HG03196 (cell line): ENCODE measurements at regions not wholly inside any gene's neighbourhood (a gene's known extent, or its start where the extent isn't known, plus 50 kb on each side); places are given as distances from the start of the nearest gene placed in this dataset.
A peak's percentile ranks its signal among the peaks of the same experiment; 100 is the strongest.
"Not testable (repeated sequence)": the region's sequence is repeated elsewhere in the genome, so short reads cannot be mapped to it uniquely, and the experiment has no call there.

Source experiments
- ATAC-seq: cut with Tn5 transposase; IDR thresholded peaks from one replicate; pipeline ENCODE4 v1.9.1; 2021; ENCODE audit not compliant: unreplicated experiment

DNA sequence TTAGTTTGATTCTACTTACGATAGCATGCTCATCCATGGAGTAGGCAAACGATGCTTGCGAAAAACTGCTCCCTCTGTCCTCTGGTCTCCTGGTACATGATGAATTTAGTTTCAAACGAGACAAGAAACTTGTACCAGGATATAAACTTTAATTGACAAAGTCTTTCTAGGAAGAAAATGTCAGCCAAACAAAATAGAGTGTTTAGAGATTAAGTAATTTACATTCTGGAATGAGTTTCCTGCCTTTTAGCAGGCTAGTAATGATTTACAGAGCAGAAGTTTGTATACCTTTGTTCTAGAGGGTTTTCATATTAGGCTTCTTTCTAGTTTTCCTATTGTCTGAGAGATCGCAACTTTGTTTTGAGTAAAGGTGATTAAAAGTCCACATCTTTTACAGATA is 206.9 kb downstream of the RPL10L start:
- no peak for ATAC-seq

DNA sequence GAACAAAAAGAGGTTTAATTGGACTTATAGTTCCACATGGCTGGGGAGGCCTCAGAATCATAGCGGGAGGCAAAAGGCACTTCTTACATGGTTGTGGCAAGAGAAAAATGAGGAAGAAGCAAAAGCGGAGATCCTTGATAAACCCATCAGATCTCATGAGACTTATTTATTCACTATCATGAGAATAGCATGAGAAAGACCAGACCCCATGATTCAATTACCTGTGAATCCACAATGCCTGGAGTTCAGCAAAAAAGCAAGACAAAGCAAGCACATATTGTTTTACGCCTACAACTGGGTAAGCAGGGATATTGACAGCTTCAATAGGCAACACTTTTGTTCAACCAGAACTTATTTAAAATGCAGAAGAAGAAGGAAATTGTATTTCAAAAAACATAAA is 218.2 kb downstream of the RPL10L start:
- no peak for ATAC-seq

- ATAC-seq = no peak
Observed at GRCh38 chr14:46432516-46432915, 219.1 kb downstream of the RPL10L start.

DNA sequence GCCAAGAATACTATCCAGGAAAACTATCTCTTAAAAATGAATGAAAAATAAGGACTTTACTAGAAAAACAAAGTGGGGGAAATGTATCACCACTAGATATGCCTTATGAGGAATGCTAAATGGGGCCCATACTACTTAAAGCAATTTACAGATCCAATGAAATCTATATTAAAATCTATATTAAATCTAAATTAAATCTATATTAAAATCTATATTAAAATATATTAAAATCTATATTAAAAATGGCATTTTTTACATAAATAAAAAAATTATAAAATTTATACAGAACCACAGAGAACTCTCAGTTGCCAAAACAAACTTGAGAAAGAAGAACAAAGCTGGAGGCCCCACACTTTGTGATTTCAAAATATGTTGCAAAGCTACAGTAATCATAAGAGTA is 234.5 kb downstream of the RPL10L start:
- no peak for ATAC-seq

GRCh38 chr14:46404865-46405811 is 246.4 kb downstream of the RPL10L start:
- no peak for ATAC-seq

DNA sequence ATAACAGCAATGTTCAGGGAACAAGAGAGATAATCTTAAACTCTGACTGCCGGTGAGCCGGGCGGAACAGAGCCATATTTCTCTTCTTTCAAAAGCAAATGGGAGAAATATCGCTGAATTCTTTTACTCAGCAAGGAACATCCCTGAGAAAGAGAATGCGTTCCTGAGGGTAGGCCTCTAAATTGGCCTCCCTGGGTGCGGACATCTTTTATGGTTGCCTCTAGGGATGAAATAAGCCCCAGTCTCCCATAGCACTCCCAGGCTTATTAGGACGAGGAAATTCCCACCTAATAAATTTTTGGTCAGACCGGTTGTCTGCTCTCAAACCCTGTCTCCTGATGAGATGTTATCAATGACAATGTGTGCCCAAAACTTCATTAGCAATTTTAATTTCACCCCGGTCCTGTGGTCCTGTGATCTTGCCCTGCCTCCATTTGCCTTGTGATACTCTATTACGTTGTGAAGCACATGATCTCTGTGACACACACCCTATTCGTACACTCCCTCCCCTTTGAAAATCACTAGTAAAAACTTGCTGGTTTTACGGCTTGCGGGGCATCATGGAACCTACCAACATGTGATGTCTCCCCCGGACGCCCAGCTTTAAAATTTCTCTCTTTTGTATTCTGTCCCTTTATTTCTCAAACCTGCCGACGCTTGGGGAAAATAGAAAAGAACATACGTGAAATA is 249.4 kb downstream of the RPL10L start:
- ATAC-seq = not testable (repeated sequence)

DNA sequence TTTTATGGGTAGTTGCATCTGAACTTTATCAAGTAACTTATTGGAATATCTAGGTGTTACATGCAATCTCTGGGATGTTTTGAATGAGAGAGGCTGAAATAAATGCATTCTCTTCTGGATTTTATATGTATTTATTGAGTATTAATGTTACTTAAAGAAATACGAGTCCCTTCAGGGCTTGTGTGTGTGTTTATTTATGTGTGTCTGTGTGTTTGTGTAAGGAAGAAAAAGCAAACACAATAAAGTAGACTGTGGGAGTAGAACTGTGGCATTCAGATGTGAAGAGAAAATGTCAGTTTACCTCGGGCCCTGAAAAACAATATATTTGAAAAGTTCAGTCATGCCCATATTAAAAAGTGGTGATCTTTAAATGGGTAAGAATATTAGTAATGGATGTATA is 250.5 kb downstream of the RPL10L start:
- ATAC-seq = no peak

DNA sequence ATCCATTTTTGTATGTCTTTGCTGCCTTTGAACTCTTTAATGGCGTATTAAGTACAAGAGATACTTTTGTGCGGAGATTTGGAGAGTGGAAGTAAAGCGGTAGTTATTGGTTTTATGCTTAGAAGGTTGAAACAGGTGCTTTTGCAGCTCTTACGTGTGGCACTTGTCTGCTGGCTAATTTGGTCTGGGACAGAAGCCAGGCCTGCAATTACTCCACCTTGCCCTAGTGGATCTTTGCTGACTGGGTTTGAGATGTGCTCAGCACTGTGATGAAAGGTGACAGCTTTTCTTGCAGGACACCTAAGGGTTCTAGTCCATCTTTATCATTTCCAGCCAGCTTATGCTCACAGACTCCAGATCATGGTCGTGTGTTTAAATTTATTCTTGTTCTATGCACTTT is 252.5 kb downstream of the RPL10L start:
- ATAC-seq = no peak

DNA sequence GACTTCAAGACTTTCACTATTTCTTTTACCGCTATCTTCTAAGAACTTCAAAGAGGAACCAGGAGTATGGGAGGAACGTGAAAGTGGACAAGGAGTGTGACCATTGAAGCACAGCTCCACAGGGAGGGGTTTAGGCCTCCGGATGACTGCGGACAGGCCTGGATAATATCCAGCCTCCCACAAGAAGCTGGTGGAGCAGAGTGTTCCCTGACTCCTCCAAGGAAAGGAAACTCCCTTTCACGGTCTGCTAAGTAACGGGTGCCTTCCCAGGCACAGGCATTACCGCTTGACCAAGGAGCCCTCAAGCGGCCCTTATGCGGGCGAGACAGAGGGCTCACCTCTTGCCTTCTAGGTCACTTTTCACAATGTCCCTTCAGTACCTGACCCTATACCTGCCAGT is 267.0 kb downstream of the RPL10L start:
- no peak for ATAC-seq

DNA sequence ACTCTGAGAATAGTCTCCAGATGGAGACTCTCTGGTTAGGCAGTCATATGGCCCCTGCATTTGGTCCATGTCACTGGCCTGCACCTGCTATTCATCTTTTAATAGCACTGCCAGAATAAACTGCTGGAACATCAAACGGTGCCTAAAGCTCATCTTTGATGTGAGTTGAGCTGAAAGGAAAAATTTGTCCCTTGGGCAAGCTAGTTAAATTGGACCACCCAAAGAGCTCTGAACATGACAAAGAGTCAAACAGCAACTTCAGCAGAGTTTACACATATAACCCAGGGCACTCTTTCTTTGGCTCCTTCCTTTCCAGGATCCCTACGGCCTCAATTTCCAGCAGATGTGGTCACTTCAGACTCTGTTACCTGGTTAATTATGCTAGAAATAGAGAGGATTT is 269.9 kb downstream of the RPL10L start:
- ATAC-seq = no peak

DNA sequence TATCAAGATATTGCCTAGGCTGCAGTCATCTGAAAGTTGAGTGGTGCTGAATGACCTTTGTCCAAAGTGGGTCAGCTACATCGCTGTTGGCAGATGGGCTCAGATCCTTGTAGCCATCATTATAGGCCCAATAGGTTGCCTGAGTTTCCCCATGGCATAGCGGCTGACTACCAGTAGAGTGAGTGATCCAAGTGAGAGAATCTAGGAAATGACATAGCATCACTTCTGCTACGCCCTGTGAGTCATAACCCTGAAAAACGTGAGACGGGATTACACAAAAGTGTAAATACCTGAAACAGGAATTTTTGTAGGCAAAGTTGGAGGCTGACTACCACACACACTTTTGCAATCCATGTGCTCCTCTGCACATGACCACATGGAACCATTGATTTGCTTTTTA is 273.3 kb downstream of the RPL10L start:
- no peak for ATAC-seq

GRCh38 chr14:46377305-46377704 is 274.3 kb downstream of the RPL10L start:
- ATAC-seq = no peak

GRCh38 chr14:46369391-46369790 is 282.2 kb downstream of the RPL10L start:
- ATAC-seq = no peak

DNA sequence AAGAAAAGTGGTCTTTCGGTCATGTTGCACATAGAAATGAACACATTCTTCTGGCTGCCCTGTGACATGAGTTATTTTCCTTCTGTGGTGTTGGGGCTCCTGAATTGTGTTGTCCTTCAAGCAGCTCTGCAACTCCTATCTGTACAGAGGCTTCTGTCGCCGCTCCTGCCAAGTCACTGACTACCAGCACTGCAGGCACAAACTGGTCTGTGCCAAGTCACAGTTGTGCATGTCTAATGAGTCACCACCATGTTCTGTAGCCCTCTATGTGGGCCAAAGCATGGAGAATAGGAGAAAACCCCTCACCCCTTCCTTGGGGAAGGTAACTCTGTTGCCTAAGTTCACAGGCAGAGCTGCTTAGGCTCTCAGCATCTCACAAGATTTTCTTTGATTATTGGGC is 283.3 kb downstream of the RPL10L start:
- ATAC-seq = no peak

DNA sequence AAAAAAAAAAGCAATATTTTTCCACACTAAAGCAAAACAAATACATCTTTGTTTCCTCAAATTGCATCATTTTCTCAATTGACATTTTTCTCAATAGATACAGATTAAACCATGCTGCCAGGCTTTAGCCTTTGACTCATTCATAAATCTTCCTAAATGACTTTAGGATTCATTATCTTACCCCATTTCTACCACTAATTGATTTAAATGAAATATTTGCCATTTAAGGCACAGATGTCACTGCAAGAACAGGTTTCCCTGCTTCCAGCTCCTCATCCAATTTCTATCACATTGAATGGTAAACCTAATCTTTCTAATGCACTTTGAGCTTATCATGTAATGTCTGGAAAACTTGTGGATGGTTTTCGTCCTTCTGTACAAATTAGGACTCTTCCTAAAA is 298.7 kb downstream of the RPL10L start:
- ATAC-seq = no peak

- peak; percentile 53 for ATAC-seq
Observed at GRCh38 chr14:46344327-46344937, 307.1 kb downstream of the RPL10L start.

DNA sequence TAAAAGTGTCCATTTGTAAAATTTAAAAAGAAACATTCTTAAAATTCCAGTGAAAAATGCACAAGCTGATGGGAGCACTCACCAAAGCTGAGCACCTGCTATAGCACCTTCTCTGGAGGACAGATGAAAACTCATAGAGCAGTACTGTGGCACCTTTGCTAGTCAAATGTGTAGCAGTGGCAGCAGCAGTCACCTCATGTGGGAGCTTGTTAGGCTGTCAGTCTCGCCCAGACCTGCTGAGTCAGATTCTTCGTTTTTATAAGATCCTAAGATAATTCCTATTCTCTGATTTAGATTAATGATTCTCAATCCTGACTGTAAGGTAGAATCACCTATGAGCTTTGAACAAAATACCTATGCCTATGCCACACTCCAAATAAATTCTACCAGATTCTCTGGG is 325.8 kb downstream of the RPL10L start:
- ATAC-seq = no peak

GRCh38 chr14:46325157-46325556 is 326.4 kb downstream of the RPL10L start:
- no peak for ATAC-seq

DNA sequence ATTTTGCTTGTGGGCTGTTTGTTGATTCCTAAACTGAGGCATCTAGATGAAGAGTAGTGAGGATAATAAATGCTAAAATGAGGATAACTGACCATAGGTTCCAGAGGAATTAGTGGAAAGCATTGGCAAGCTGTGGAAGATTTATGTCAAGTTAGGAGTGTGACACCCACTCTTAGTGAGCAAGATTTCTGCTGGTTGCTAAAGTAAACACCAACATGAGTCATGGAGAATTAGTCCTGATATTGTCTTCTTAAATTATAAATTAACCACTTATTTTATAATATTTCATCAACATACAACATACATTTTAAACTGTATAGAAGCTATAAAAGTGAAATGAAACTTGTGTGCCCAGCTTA is 328.2 kb downstream of the RPL10L start:
- ATAC-seq = no peak

- ATAC-seq = no peak
Observed at GRCh38 chr14:46322730-46323403, 328.7 kb downstream of the RPL10L start.

GRCh38 chr14:46322076-46322475 is 329.5 kb downstream of the RPL10L start:
- no peak for ATAC-seq
